ENCODE measurements at regions not wholly inside any gene's neighbourhood (a gene's known extent, or its start where the extent isn't known, plus 50 kb on each side); places are given as distances from the start of the nearest gene placed in this dataset.

DNA sequence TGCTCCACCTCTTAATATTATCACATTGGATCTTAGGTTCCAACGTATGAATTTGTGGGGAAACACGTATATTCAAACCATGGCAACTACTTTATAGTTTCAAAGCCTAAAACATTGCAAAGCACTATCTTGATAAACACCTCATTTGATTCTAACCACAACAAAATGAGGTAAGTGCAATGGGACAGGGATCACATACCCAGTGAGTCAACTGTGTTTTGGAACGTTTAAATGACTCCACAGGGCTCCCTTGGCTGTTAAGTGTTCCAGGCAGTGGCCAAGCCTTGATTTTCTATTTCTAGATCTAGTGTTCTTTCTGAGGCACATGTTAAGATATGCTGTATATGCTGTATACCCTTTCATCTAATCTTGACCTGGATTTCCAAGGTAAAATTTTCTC lies 54.5 kb upstream of the C1QTNF7 start:
- TF ChIP-seq, protein P1, sequence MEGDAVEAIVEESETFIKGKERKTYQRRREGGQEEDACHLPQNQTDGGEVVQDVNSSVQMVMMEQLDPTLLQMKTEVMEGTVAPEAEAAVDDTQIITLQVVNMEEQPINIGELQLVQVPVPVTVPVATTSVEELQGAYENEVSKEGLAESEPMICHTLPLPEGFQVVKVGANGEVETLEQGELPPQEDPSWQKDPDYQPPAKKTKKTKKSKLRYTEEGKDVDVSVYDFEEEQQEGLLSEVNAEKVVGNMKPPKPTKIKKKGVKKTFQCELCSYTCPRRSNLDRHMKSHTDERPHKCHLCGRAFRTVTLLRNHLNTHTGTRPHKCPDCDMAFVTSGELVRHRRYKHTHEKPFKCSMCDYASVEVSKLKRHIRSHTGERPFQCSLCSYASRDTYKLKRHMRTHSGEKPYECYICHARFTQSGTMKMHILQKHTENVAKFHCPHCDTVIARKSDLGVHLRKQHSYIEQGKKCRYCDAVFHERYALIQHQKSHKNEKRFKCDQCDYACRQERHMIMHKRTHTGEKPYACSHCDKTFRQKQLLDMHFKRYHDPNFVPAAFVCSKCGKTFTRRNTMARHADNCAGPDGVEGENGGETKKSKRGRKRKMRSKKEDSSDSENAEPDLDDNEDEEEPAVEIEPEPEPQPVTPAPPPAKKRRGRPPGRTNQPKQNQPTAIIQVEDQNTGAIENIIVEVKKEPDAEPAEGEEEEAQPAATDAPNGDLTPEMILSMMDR (IDR thresholded peaks at IDR 0.05; ENCODE audit: insufficient read depth, low read depth, low read length): no peak
- no peak for TF ChIP-seq EZH2 (IDR thresholded peaks at IDR 0.05; ENCODE audit: insufficient read depth, low read length)

All from astrocyte (in vitro differentiated cells and primary cell).